HG03045 (cell line): ENCODE measurements at regions not wholly inside any gene's neighbourhood (a gene's known extent, or its start where the extent isn't known, plus 50 kb on each side); places are given as distances from the start of the nearest gene placed in this dataset.

Source experiments
- ATAC-seq: cut with Tn5 transposase; IDR thresholded peaks from one replicate; pipeline ENCODE4 v1.9.1; 2021; ENCODE audit warnings: mild to moderate bottlenecking, moderate library complexity; ENCODE audit not compliant: unreplicated experiment

GRCh38 chr18:59086522-59086921, 53.2 kb upstream of the SEC11C start:
- ATAC-seq: no peak

- no peak for ATAC-seq
These were observed 52.3 kb upstream of the SEC11C start for GRCh38 chr18:59087391-59087790.
